H9 (cell line): ENCODE measurements at regions not wholly inside any gene's neighbourhood (a gene's known extent, or its start where the extent isn't known, plus 50 kb on each side); places are given as distances from the start of the nearest gene placed in this dataset.

Experiments used
- DNase-seq: peaks from one replicate; pipeline ENCODE4 v3.0.0-alpha.2; 2017
- H2AFZ ChIP-seq: one replicate; pipeline ENCODE4 v1.6.1; 2013; ENCODE audit warnings: mild to moderate bottlenecking, low read length, control low read depth, moderate library complexity
- H2AK5ac ChIP-seq: 2 replicates; pipeline ENCODE4 v1.6.1; 2013; ENCODE audit warnings: low read length, control low read depth, mixed read lengths; ENCODE audit not compliant: insufficient read length
- H2BK120ac ChIP-seq: one replicate; pipeline ENCODE4 v1.6.1; 2013; ENCODE audit warnings: low read depth, mild to moderate bottlenecking, low read length, control low read depth, inconsistent platforms; ENCODE audit not compliant: poor library complexity, severe bottlenecking
- H2BK12ac ChIP-seq: 2 replicates; pipeline ENCODE4 v1.6.1; 2013; ENCODE audit warnings: low read length, control low read depth, mixed read lengths, low read depth; ENCODE audit not compliant: insufficient read length
- H2BK15ac ChIP-seq: 2 replicates; pipeline ENCODE4 v1.6.1; 2013; ENCODE audit warnings: low read depth, low read length, control low read depth
- H2BK20ac ChIP-seq: one replicate; pipeline ENCODE4 v1.6.1; 2013; ENCODE audit warnings: low read depth, mild to moderate bottlenecking, low read length, control low read depth, inconsistent platforms; ENCODE audit not compliant: poor library complexity, severe bottlenecking
- H2BK5ac ChIP-seq: 2 replicates; pipeline ENCODE4 v1.6.1; 2013; ENCODE audit warnings: low read length, control low read depth, mixed read lengths; ENCODE audit not compliant: insufficient read length
- H3K14ac ChIP-seq: 2 replicates; pipeline ENCODE4 v1.6.1; 2013; ENCODE audit warnings: low read length, control low read depth; ENCODE audit not compliant: insufficient read depth
- H3K18ac ChIP-seq: 2 replicates; pipeline ENCODE4 v1.6.1; 2013; ENCODE audit warnings: low read depth, mild to moderate bottlenecking, mixed read lengths, low read length, control low read depth; ENCODE audit not compliant: insufficient read length
- H3K23ac ChIP-seq: 2 replicates; pipeline ENCODE4 v1.6.1; 2013; ENCODE audit warnings: low read length, control low read depth, mixed read lengths, low read depth; ENCODE audit not compliant: insufficient read length
- H3K23me2 ChIP-seq: 2 replicates; pipeline ENCODE4 v1.6.1; 2013; ENCODE audit warnings: low read depth, mild to moderate bottlenecking, mixed read lengths, low read length, control low read depth; ENCODE audit not compliant: insufficient read length, poor library complexity, severe bottlenecking
- H3K27ac ChIP-seq: 2 replicates; pipeline ENCODE4 v1.5.1; 2013; ENCODE audit warnings: low read length, control low read depth, mixed read lengths, low read depth; ENCODE audit not compliant: insufficient read length
- H3K27me3 ChIP-seq: 2 replicates; pipeline ENCODE4 v1.6.1; 2013; ENCODE audit warnings: low read length, control low read depth, inconsistent platforms; ENCODE audit not compliant: insufficient read depth
- H3K4ac ChIP-seq: 2 replicates; pipeline ENCODE4 v1.6.1; 2013; ENCODE audit warnings: low read depth, mild to moderate bottlenecking, control low read depth, inconsistent platforms, low read length, moderate library complexity
- H3K4me1 ChIP-seq: 2 replicates; pipeline ENCODE4 v1.6.1; 2013; ENCODE audit warnings: low read length, control low read depth, inconsistent platforms; ENCODE audit not compliant: insufficient read depth
- H3K4me2 ChIP-seq: 2 replicates; pipeline ENCODE4 v1.6.1; 2013; ENCODE audit warnings: low read length, control low read depth, mixed read lengths; ENCODE audit not compliant: insufficient read length, insufficient read depth
- H3K56ac ChIP-seq: 2 replicates; pipeline ENCODE4 v1.6.1; 2013; ENCODE audit warnings: low read depth, mild to moderate bottlenecking, mixed read lengths, low read length, control low read depth; ENCODE audit not compliant: insufficient read length
- H3K79me1 ChIP-seq: 2 replicates; pipeline ENCODE4 v1.6.1; 2013; ENCODE audit warnings: low read depth, mild to moderate bottlenecking, moderate library complexity, low read length, control low read depth, inconsistent platforms; ENCODE audit not compliant: insufficient read depth, poor library complexity, severe bottlenecking
- H3K79me2 ChIP-seq: 2 replicates; pipeline ENCODE4 v1.6.1; 2013; ENCODE audit warnings: low read length, control low read depth, inconsistent platforms; ENCODE audit not compliant: insufficient read depth
- H3K9ac ChIP-seq: 2 replicates; pipeline ENCODE4 v1.6.1; 2013; ENCODE audit warnings: low read length, control low read depth, mixed read lengths; ENCODE audit not compliant: insufficient read length; ENCODE audit errors: extremely low read depth
- H3K9me3 ChIP-seq: one replicate; pipeline ENCODE4 v1.6.1; 2013; ENCODE audit warnings: low read depth, low read length, inconsistent platforms; ENCODE audit not compliant: control insufficient read depth
- H3T11ph ChIP-seq: one replicate; pipeline ENCODE4 v1.6.1; 2013; ENCODE audit warnings: mild to moderate bottlenecking, low read length, control low read depth, inconsistent platforms
- H4K20me1 ChIP-seq: one replicate; pipeline ENCODE4 v1.6.1; 2013; ENCODE audit not compliant: control insufficient read depth, insufficient read length, insufficient read depth
- H4K5ac ChIP-seq: 2 replicates; pipeline ENCODE4 v1.6.1; 2013; ENCODE audit warnings: low read depth, mild to moderate bottlenecking, mixed read lengths, low read length, control low read depth; ENCODE audit not compliant: insufficient read length
- H4K8ac ChIP-seq: replicated peaks from 2 replicates; pipeline ENCODE4 v1.6.1; 2013; ENCODE audit warnings: low read length, control low read depth, mixed read lengths, low read depth; ENCODE audit not compliant: insufficient read length
- H4K91ac ChIP-seq: 2 replicates; pipeline ENCODE4 v1.6.1; 2013; ENCODE audit warnings: low read depth, mild to moderate bottlenecking, moderate library complexity, mixed read lengths, low read length, control low read depth; ENCODE audit not compliant: insufficient read length
- H3K27ac Mint-ChIP-seq, 3 experiments: 2 replicates in 2 of 3; 3 replicates in 1 of 3; pipeline ENCODE4 v1.8.0; 2020 to 2021; ENCODE audit warnings: mixed read lengths in 3 of 3, mild to moderate bottlenecking in 1 of 3, moderate library complexity in 1 of 3
- H3K27me3 Mint-ChIP-seq: 2 replicates; pipeline ENCODE4 v1.8.0; 2021; ENCODE audit warnings: low read depth, mild to moderate bottlenecking, moderate library complexity, mixed read lengths
- H3K36me3 Mint-ChIP-seq, 3 experiments: 2 replicates in 2 of 3; 3 replicates in 1 of 3; pipeline ENCODE4 v1.8.0; 2020 to 2021; ENCODE audit warnings: low read depth in 3 of 3, mixed read lengths in 3 of 3; ENCODE audit not compliant: insufficient read depth in 1 of 3
- H3K4me1 Mint-ChIP-seq, 2 experiments: 2 replicates each; pipeline ENCODE4 v1.8.0; 2020; ENCODE audit warnings: mixed read lengths in 2 of 2
- H3K4me3 Mint-ChIP-seq, 2 experiments: 2 replicates in 1 of 2; 3 replicates in 1 of 2; pipeline ENCODE4 v1.8.0; 2020 to 2021; ENCODE audit warnings: mild to moderate bottlenecking in 2 of 2, mixed read lengths in 2 of 2, moderate library complexity in 1 of 2
- H3K9me3 Mint-ChIP-seq, 2 experiments: 2 replicates in 1 of 2; 3 replicates in 1 of 2; pipeline ENCODE4 v1.8.0; 2020; ENCODE audit warnings: mild to moderate bottlenecking in 2 of 2, mixed read lengths in 2 of 2, moderate library complexity in 1 of 2
- CTCF ChIP-seq: fragments of 200-600 bp; sonication (generic); conservative IDR thresholded peaks from 3 replicates; pipeline ENCODE4 v1.8.0; 2021; ENCODE audit warnings: antibody characterized with exemption, mild to moderate bottlenecking
- WGBS: extraction: QIAGEN DNeasy Blood & Tissue Kit; methylation state at CpG from one replicate; pipeline ENCODE4 v1.1.7; 2013; ENCODE audit warnings: missing lambda C conversion rate, low lambda C conversion rate, mixed read lengths; ENCODE audit not compliant: insufficient read length; ENCODE audit errors: extremely low coverage; 5-methylcytosine and 5-hydroxymethylcytosine counted together

GRCh38 chr9:91483835-91484234 lies 60.2 kb upstream of the NFIL3 start:
- no peak overlapping the region for H3K23ac ChIP-seq
- peaks cover 0 to 3% of the 10 kb centered on the region in 2 experiments; a peak in 1 of 4 replicates for H3K4me1 Mint-ChIP-seq
- H3K14ac ChIP-seq, result no peak overlapping the region
- H4K91ac ChIP-seq, result no peak overlapping the region
- H2BK15ac ChIP-seq, result no peak overlapping the region
- H3K27ac ChIP-seq, result no peak overlapping the region
- H3K56ac ChIP-seq, result no peak overlapping the region
- no peak overlapping the region for H4K8ac ChIP-seq
- WGBS, result no CpG with 5 or more reads among the region's 8 CpGs
- no peak overlapping the region for H4K5ac ChIP-seq
- H3K79me1 ChIP-seq, result no peaks in the 10 kb centered on the region
- H3K18ac ChIP-seq, result no peak overlapping the region
- H3K9me3 ChIP-seq, result no peaks in the 10 kb centered on the region
- H4K20me1 ChIP-seq, result no peaks in the 10 kb centered on the region
- H3K27ac Mint-ChIP-seq, result no peak overlapping the region
- no peaks in the 10 kb centered on the region for H3K27me3 ChIP-seq
- H3K4ac ChIP-seq, result no peak overlapping the region
- H2AK5ac ChIP-seq, result no peak overlapping the region
- no peak overlapping the region for H2AFZ ChIP-seq
- H3K27me3 Mint-ChIP-seq, result 0 out of 2 replicates have a peak, but pooled peaks cover 1% of the 10 kb centered on the region
- H2BK5ac ChIP-seq, result no peak overlapping the region
- no peak for DNase-seq
- no peaks in the 10 kb centered on the region for H3K36me3 Mint-ChIP-seq
- no peak overlapping the region for H2BK120ac ChIP-seq
- no peaks in the 10 kb centered on the region for H3K4me1 ChIP-seq
- H3T11ph ChIP-seq, result no peak overlapping the region
- no peak for TF ChIP-seq CTCF
- H3K79me2 ChIP-seq, result no peaks in the 10 kb centered on the region
- H3K9me3 Mint-ChIP-seq, result no peaks in the 10 kb centered on the region
- H3K4me2 ChIP-seq, result no peak overlapping the region
- no peak overlapping the region for H2BK20ac ChIP-seq
- H3K4me3 Mint-ChIP-seq, result no peak overlapping the region
- no peaks in the 10 kb centered on the region for H3K23me2 ChIP-seq
- H2BK12ac ChIP-seq, result no peak overlapping the region
- no peak overlapping the region for H3K9ac ChIP-seq
